Esophagus squamous epithelium (tissue), 5 donors: ENCODE measurements at regions not wholly inside any gene's neighbourhood (a gene's known extent, or its start where the extent isn't known, plus 50 kb on each side); places are given as distances from the start of the nearest gene placed in this dataset.

Source experiments
- DNase-seq: peaks from one replicate; lab custom pipeline; 2025; lab: John Stamatoyannopoulos, UW
- H3K27ac ChIP-seq, 4 donors: fragments of 200-600 bp; sonication (generic); one replicate each; pipeline ENCODE4 v1.5.1; 2016 to 2019; ENCODE audit warnings: mild to moderate bottlenecking in 1 of 4
- H3K27me3 ChIP-seq, 4 donors: fragments of 200-600 bp; sonication (generic); 1 replicate in 3 of 4; 2 replicates in 1 of 4; pipeline versions ENCODE4 v1.5.1 to v1.6.0; 2017 to 2021; ENCODE audit warnings: antibody characterized with exemption in 1 of 4
- H3K36me3 ChIP-seq, 3 donors: fragments of 200-600 bp; sonication (generic); one replicate each; pipeline ENCODE4 v1.5.1; 2016 to 2019
- H3K4me1 ChIP-seq, 3 donors: fragments of 200-600 bp; sonication (generic); one replicate each; pipeline ENCODE4 v1.5.1; 2017 to 2019
- H3K4me3 ChIP-seq, 4 donors: fragments of 200-600 bp; sonication (generic); 1 replicate in 3 of 4; 2 replicates in 1 of 4; pipeline ENCODE4 v1.5.1; 2016 to 2019; ENCODE audit warnings: mild to moderate bottlenecking in 2 of 4, moderate library complexity in 1 of 4
- H3K9me3 ChIP-seq, 3 donors: fragments of 200-600 bp; sonication (generic); one replicate each; pipeline ENCODE4 v1.5.1; 2016 to 2019
- POLR2A ChIP-seq, 4 donors: fragments of 450-650 bp; IDR thresholded peaks; one replicate each; pipeline ENCODE4 v1.6.1; 2017; ENCODE audit warnings: antibody characterized with exemption in 4 of 4, mild to moderate bottlenecking in 4 of 4, moderate library complexity in 3 of 4
- WGBS, 2 donors: methylation state at CpG; one replicate each; pipeline ENCODE4 v1.1.5; 2018; 5-methylcytosine and 5-hydroxymethylcytosine counted together
- intact Hi-C: fragments of 100-400 bp; cut with DNase I; formaldehyde crosslinking; loops from one replicate; pipeline ENCODE4 v1.15.0; 2022
- TF ChIP-seq, protein P1 (sequence below), 6 experiments: fragments of 450-650 bp in 4 of 6; fragments of 200-600 bp in 2 of 6; sonication (generic) in 2 of 6; IDR thresholded peaks; one replicate each; pipeline ENCODE4 v1.5.1; 2016 to 2019; ENCODE audit warnings: antibody characterized with exemption in 6 of 6, mild to moderate bottlenecking in 4 of 6, moderate library complexity in 4 of 6
- donor health status: DM: yes; HTN: yes; CAD: no.

GRCh38 chr13:27861165-27861564, 58.6 kb upstream of the PDX1 start:
- WGBS, 2 donors = 31 to 44% methylated on average over 5 of the region's 5 CpGs
- Histone ChIP-seq H3K36me3 (no peaks in the 10 kb centered on the region), H3K4me1 (no peaks in the 10 kb centered on the region), H3K9me3 (no peaks in the 10 kb centered on the region), H3K4me3 (no peak overlapping the region), H3K27ac (no peak overlapping the region), H3K27me3 (peaks cover 0 to 95% (median 0%) of the 10 kb centered on the region in 4 donors)
- intact Hi-C loops = no loop called here
- DNase-seq = no peak
- no peak for TF ChIP-seq POLR2A (IDR thresholded peaks at IDR 0.05)
- TF ChIP-seq, protein P1, sequence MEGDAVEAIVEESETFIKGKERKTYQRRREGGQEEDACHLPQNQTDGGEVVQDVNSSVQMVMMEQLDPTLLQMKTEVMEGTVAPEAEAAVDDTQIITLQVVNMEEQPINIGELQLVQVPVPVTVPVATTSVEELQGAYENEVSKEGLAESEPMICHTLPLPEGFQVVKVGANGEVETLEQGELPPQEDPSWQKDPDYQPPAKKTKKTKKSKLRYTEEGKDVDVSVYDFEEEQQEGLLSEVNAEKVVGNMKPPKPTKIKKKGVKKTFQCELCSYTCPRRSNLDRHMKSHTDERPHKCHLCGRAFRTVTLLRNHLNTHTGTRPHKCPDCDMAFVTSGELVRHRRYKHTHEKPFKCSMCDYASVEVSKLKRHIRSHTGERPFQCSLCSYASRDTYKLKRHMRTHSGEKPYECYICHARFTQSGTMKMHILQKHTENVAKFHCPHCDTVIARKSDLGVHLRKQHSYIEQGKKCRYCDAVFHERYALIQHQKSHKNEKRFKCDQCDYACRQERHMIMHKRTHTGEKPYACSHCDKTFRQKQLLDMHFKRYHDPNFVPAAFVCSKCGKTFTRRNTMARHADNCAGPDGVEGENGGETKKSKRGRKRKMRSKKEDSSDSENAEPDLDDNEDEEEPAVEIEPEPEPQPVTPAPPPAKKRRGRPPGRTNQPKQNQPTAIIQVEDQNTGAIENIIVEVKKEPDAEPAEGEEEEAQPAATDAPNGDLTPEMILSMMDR (IDR thresholded peaks at IDR 0.05) = no peak

- TF ChIP-seq POLR2A (IDR thresholded peaks at IDR 0.05) = no peak
- TF ChIP-seq, protein P1 (IDR thresholded peaks at IDR 0.05) = peak in 3 of 6 experiments; percentile 9 to 31 (median 12)
- 24 to 27% methylated on average over 9 of the region's 9 CpGs for WGBS, 2 donors
- Histone ChIP-seq H3K36me3 (no peaks in the 10 kb centered on the region), H3K4me3 (no peak overlapping the region), H3K9me3 (no peaks in the 10 kb centered on the region), H3K27ac (no peak overlapping the region), H3K4me1 (no peaks in the 10 kb centered on the region), H3K27me3 (peaks cover 0 to 45% (median 0%) of the 10 kb centered on the region in 4 donors)
- intact Hi-C loops = no loop called here
- no peak for DNase-seq
Observed at GRCh38 chr13:27868641-27869435, 51.0 kb upstream of the PDX1 start.

- H3K27me3 ChIP-seq = peaks cover 0 to 45% (median 0%) of the 10 kb centered on the region in 4 donors
- no peaks in the 10 kb centered on the region for H3K9me3 ChIP-seq
- no peak overlapping the region for H3K27ac ChIP-seq
- DNase-seq = no peak
- whole genome bisulfite sequencing, 2 donors = 44 to 45% methylated on average over 6 of the region's 6 CpGs
- H3K36me3 ChIP-seq = no peaks in the 10 kb centered on the region
- H3K4me1 ChIP-seq = no peaks in the 10 kb centered on the region
- intact Hi-C loops = no loop called here
- no peak overlapping the region for H3K4me3 ChIP-seq
- no peak for TF ChIP-seq POLR2A (IDR thresholded peaks at IDR 0.05)
- TF ChIP-seq, protein P1 (IDR thresholded peaks at IDR 0.05) = peak in 1 of 6 experiments; percentile 3
Observed at GRCh38 chr13:27869436-27870095, 50.2 kb upstream of the PDX1 start.
